Left ventricle myocardium superior (tissue), 1 donor: ENCODE measurements at regions not wholly inside any gene's neighbourhood (a gene's known extent, or its start where the extent isn't known, plus 50 kb on each side); places are given as distances from the start of the nearest gene placed in this dataset.
"Not testable (repeated sequence)": the region's sequence is repeated elsewhere in the genome, so short reads cannot be mapped to it uniquely, and the experiment has no call there.

Experiments
- ATAC-seq: fragments of 200-7000 bp; cut with Tn5 transposase; one replicate; pipeline ENCODE4 v1.9.1; 2020; ENCODE audit warnings: mild to moderate bottlenecking, moderate library complexity
- DNase-seq: peaks from one replicate; pipeline ENCODE4 v3.0.0-alpha.2; 2020
- intact Hi-C: fragments of 100-400 bp; cut with micrococcal nuclease; formaldehyde crosslinking; loops from one replicate; pipeline ENCODE4 v1.11.0; 2022
- donor health status: DM: no; HTN: yes; CAD: no; lungs with severe emphysema.

DNA sequence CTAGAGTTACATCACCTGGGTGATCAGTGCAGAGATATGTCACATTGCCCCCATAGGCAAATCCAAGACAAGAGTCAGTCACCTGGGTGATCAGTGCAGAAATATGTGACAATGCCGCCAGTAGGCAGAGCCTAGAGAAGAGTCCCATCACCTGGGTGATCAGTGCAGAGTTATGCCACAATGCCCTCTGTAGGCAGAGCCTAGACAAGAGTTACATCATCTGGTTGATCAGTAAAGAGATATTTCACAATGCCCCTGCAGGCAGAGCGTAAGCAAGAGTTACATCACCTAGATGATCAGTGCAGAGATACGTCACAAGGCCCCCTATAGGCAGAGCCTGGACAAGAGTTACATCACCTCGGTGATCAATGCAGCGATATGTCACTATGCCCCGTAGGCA, 63.3 kb upstream of the FRG2B start:
- DNase-seq, intact Hi-C loops, ATAC-seq: not testable (repeated sequence)

DNA sequence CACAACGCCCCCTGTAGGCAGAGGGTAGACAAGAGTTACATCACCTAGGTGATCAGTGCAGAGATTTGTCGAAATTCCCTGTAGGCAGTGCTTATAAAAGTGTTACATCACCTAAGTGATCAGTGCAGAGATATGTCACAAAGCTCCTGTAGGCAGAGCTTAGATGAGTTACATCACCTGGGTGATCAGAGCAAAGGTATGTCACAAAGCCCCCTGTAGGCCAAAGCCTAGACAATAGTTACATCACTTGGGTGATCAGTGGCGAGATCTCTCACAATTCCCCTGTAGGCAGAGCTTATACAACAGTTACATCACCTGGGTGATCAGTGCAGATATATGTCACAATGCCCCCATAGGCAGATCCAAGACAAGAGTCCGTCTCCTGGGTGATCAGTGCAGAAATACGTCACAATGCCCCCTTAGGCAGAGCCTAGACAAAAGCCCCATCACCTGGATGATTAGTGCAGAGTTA, 61.9 kb upstream of the FRG2B start:
- ATAC-seq = peak; percentile 63
- intact Hi-C loops, DNase-seq: not testable (repeated sequence)

DNA sequence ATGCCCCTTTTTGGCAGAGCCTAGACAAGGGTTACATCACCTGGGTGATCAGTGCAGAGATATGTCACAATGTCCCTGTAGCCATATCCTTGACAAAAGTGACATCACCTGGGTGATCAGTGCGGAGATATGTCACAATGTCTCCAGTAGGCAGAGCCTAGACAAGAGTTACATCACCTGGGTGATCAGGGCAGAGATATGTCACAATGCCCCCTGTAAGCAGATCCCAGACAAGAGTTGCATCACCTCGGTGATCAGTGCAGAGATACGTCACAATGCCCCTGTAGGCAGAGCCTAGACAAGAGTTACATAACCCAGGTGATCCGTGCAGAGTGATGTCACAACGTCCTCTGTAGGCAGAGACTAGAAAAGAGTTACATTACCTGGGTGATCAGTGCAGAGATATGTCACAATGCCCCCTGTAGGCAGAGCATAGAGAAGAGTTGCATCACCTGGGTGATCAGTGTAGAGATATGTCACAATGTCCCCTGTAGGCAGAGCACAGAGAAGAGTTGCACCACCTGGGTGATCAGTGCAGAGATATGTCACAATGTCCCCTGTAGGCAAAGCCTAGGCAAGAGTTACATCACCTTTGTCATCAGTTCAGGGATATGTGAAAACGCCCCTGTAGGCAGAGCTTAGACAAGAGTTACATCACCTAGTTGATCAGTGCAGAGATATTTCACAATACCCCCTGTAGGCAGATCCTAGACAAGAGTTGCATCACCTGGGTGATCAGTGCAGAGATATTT, 61.3 kb upstream of the FRG2B start:
- ATAC-seq = peak; percentile 68
- intact Hi-C loops, DNase-seq: not testable (repeated sequence)

- DNase-seq, intact Hi-C loops: not testable (repeated sequence)
- ATAC-seq = peak; percentile 55
Observed at GRCh38 chr10:133686992-133687391, 60.4 kb upstream of the FRG2B start.
